ENCODE measurements at regions not wholly inside any gene's neighbourhood (a gene's known extent, or its start where the extent isn't known, plus 50 kb on each side); places are given as distances from the start of the nearest gene placed in this dataset.

GRCh38 chr5:34410411-34411139 lies 245.6 kb upstream of the RAI14 start:
- Histone ChIP-seq H3K9me3 (replicated peaks in 1 of 2; ENCODE audit: control insufficient read depth in 1 of 2, insufficient read depth in 1 of 2, low read length in 2 of 2) (no peaks in the 10 kb centered on the region), H2AFZ (ENCODE audit: insufficient read depth, low read depth, low read length, poor library complexity, severe bottlenecking) (no peak overlapping the region), H3K36me3 (replicated peaks in 1 of 2; ENCODE audit: control insufficient read depth in 1 of 2, insufficient read depth in 2 of 2, low read length in 2 of 2) (no peaks in the 10 kb centered on the region), H3K27ac (ENCODE audit: low read depth in 1 of 2, low read length in 2 of 2) (no peak overlapping the region), H3K4me1 (ENCODE audit: control insufficient read depth in 1 of 2, insufficient read depth in 2 of 2, low read length in 2 of 2) (no peaks in the 10 kb centered on the region), H3K4me3 (replicated peaks in 1 of 3; ENCODE audit: low read depth in 2 of 3, low read length in 3 of 3) (no peak overlapping the region), H3K27me3 (ENCODE audit: control insufficient read depth in 2 of 2, insufficient read depth in 2 of 2, low read length in 2 of 2) (no peaks in the 10 kb centered on the region), H3K79me2 (ENCODE audit: insufficient read depth, low read length) (no peaks in the 10 kb centered on the region), H3K9ac (ENCODE audit: insufficient read depth, low read length, poor library complexity, severe bottlenecking) (no peak overlapping the region), H3K4me2 (replicated peaks; ENCODE audit: extremely low read depth, low read length, poor library complexity, severe bottlenecking) (no peak overlapping the region), H4K20me1 (ENCODE audit: insufficient read depth, low read length) (no peaks in the 10 kb centered on the region)
- Mint-ChIP-seq H3K4me3 (no peak overlapping the region), H3K27ac (no peak overlapping the region), H3K9me3 (peaks cover 0 to 4% (median 0%) of the 10 kb centered on the region in 7 donors), H3K4me1 (no peaks in the 10 kb centered on the region), H3K36me3 (no peaks in the 10 kb centered on the region), H3K27me3 (ENCODE audit: low read depth in 3 of 3) (no peaks in the 10 kb centered on the region)
- TF ChIP-seq, protein P1, sequence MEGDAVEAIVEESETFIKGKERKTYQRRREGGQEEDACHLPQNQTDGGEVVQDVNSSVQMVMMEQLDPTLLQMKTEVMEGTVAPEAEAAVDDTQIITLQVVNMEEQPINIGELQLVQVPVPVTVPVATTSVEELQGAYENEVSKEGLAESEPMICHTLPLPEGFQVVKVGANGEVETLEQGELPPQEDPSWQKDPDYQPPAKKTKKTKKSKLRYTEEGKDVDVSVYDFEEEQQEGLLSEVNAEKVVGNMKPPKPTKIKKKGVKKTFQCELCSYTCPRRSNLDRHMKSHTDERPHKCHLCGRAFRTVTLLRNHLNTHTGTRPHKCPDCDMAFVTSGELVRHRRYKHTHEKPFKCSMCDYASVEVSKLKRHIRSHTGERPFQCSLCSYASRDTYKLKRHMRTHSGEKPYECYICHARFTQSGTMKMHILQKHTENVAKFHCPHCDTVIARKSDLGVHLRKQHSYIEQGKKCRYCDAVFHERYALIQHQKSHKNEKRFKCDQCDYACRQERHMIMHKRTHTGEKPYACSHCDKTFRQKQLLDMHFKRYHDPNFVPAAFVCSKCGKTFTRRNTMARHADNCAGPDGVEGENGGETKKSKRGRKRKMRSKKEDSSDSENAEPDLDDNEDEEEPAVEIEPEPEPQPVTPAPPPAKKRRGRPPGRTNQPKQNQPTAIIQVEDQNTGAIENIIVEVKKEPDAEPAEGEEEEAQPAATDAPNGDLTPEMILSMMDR (IDR thresholded peaks at IDR 0.05): no peak
- no peak for DNase-seq
- intact Hi-C loops (cut with micrococcal nuclease): no loop called here
- 83% methylated on average over 1 of the region's 2 CpGs for WGBS (ENCODE audit: insufficient coverage)

DNA sequence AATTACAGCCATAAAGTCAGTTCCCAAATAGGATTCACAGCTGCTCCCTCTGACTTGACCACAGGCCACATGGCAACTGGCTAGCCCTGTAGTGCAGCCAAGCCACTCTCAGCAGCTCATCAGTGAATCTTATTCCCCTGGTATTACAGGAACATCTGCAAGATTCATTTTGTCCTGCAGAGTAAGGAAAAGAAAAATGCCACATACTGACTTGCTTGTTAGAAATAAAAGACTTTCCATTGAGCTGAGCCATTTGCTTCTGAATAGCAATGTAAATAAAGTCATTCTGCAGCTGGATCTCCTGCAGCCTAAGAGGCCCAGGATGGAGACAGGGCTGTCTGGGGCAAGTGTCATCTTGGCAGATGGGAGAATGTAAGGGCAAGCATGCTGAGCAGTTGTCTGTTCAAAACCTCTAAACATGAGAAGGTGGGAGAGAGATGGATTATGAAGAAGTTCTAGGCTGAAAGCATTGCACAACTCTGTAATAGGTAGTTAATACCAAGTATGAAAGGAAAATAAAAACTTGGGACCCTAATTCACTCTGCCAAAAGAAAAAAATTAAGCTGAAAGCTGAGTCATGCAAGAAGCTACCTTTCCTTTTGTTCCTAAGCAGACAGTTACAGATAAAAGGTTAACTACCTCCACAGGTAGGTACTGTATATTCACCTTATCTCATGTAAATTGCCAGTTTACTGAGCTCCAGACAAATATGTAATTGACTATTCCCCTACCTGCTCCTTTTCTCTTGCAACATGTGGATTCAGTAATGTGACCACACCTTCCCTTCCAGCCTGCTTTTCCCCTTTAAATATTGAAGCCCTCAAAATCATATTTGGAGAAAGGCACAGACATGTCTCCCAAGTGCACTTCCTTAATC lies 244.4 kb upstream of the RAI14 start:
- Histone ChIP-seq H3K27me3 (ENCODE audit: control insufficient read depth in 2 of 2, insufficient read depth in 2 of 2, low read length in 2 of 2) (no peaks in the 10 kb centered on the region), H3K4me3 (replicated peaks in 1 of 3; ENCODE audit: low read depth in 2 of 3, low read length in 3 of 3) (no peak overlapping the region), H3K27ac (ENCODE audit: low read depth in 1 of 2, low read length in 2 of 2) (no peak overlapping the region), H4K20me1 (ENCODE audit: insufficient read depth, low read length) (no peaks in the 10 kb centered on the region), H3K36me3 (replicated peaks in 1 of 2; ENCODE audit: control insufficient read depth in 1 of 2, insufficient read depth in 2 of 2, low read length in 2 of 2) (no peaks in the 10 kb centered on the region), H3K4me2 (replicated peaks; ENCODE audit: extremely low read depth, low read length, poor library complexity, severe bottlenecking) (no peak overlapping the region), H3K9me3 (replicated peaks in 1 of 2; ENCODE audit: control insufficient read depth in 1 of 2, insufficient read depth in 1 of 2, low read length in 2 of 2) (no peaks in the 10 kb centered on the region), H3K4me1 (ENCODE audit: control insufficient read depth in 1 of 2, insufficient read depth in 2 of 2, low read length in 2 of 2) (no peaks in the 10 kb centered on the region), H2AFZ (ENCODE audit: insufficient read depth, low read depth, low read length, poor library complexity, severe bottlenecking) (no peak overlapping the region), H3K9ac (ENCODE audit: insufficient read depth, low read length, poor library complexity, severe bottlenecking) (no peak overlapping the region), H3K79me2 (ENCODE audit: insufficient read depth, low read length) (no peaks in the 10 kb centered on the region)
- Mint-ChIP-seq H3K4me1 (no peaks in the 10 kb centered on the region), H3K27me3 (ENCODE audit: low read depth in 3 of 3) (no peaks in the 10 kb centered on the region), H3K9me3 (peaks cover 0 to 4% (median 0%) of the 10 kb centered on the region in 7 donors), H3K4me3 (no peak overlapping the region), H3K36me3 (no peaks in the 10 kb centered on the region), H3K27ac (no peak overlapping the region)
- no peak for DNase-seq
- TF ChIP-seq, protein P1 (IDR thresholded peaks at IDR 0.05): no peak
- intact Hi-C loops (cut with micrococcal nuclease): no loop called here

Measured in CD14-positive monocyte (primary cell).